ENCODE measurements at regions not wholly inside any gene's neighbourhood (a gene's known extent, or its start where the extent isn't known, plus 50 kb on each side); places are given as distances from the start of the nearest gene placed in this dataset.

- TF ChIP-seq CTCF (IDR thresholded peaks at IDR 0.05) (no peak), POLR2A (IDR thresholded peaks at IDR 0.05) (no peak)
Measured at GRCh38 chr6:120682145-120682544, 652.1 kb downstream of the TBC1D32 start.
